ENCODE measurements at regions not wholly inside any gene's neighbourhood (a gene's known extent, or its start where the extent isn't known, plus 50 kb on each side); places are given as distances from the start of the nearest gene placed in this dataset.

DNA sequence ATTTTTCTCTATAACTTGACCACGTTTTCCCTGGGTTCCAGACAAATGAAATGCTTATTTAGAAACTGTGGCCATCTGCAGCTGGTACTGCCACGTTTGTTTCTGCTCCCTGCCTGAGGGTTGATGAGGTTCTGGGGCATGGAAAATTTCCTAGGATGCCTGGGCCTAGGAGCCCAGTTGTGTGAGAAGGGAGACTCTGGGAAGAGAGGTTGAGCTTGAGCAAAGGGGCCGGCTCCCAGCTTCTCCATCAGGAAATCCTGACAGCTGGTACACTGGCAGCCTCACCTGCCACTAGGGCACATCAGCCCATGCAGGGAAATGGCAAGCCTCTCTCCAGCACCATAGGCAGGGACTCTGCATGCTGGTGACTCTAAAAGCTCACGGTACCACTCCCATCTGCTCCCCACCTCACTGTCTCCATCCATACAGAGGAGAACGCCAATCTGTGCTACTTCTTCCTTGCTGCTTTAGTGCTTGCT is 165.4 kb upstream of the PPP2R3A start:
- TF ChIP-seq, protein P1, sequence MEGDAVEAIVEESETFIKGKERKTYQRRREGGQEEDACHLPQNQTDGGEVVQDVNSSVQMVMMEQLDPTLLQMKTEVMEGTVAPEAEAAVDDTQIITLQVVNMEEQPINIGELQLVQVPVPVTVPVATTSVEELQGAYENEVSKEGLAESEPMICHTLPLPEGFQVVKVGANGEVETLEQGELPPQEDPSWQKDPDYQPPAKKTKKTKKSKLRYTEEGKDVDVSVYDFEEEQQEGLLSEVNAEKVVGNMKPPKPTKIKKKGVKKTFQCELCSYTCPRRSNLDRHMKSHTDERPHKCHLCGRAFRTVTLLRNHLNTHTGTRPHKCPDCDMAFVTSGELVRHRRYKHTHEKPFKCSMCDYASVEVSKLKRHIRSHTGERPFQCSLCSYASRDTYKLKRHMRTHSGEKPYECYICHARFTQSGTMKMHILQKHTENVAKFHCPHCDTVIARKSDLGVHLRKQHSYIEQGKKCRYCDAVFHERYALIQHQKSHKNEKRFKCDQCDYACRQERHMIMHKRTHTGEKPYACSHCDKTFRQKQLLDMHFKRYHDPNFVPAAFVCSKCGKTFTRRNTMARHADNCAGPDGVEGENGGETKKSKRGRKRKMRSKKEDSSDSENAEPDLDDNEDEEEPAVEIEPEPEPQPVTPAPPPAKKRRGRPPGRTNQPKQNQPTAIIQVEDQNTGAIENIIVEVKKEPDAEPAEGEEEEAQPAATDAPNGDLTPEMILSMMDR (conservative IDR thresholded peaks at IDR 0.05 in 1 of 2, IDR thresholded peaks at IDR 0.05 in 1 of 2; ENCODE audit: low read depth in 1 of 2, low read length in 2 of 2), result no peak
- TF ChIP-seq EZH2 (IDR thresholded peaks at IDR 0.05; ENCODE audit: low read length, missing control alignments), result no peak
